ENCODE measurements at regions not wholly inside any gene's neighbourhood (a gene's known extent, or its start where the extent isn't known, plus 50 kb on each side); places are given as distances from the start of the nearest gene placed in this dataset.

DNA sequence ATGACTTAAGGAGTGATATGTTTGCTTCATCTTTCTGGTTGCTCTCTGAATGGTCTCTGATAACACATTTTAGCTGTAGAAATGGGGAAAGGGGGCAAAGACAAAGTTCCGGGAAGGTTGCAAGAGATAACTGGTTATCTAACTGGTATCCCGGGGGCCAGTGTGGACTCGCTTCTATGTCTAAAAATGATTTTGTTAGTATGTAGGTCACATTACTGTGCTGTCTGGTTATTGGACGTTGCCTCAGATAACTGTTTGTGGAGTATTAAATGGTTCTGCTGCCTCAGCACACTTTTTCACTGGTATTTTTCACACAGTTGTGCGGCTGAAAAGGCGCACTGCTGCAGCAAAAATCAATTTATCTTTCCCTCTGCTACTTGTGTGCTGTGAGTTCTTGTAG is 63.0 kb upstream of the ZNF536 start:
- TF ChIP-seq, protein P1, sequence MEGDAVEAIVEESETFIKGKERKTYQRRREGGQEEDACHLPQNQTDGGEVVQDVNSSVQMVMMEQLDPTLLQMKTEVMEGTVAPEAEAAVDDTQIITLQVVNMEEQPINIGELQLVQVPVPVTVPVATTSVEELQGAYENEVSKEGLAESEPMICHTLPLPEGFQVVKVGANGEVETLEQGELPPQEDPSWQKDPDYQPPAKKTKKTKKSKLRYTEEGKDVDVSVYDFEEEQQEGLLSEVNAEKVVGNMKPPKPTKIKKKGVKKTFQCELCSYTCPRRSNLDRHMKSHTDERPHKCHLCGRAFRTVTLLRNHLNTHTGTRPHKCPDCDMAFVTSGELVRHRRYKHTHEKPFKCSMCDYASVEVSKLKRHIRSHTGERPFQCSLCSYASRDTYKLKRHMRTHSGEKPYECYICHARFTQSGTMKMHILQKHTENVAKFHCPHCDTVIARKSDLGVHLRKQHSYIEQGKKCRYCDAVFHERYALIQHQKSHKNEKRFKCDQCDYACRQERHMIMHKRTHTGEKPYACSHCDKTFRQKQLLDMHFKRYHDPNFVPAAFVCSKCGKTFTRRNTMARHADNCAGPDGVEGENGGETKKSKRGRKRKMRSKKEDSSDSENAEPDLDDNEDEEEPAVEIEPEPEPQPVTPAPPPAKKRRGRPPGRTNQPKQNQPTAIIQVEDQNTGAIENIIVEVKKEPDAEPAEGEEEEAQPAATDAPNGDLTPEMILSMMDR (IDR thresholded peaks at IDR 0.05): no peak
- no peak for TF ChIP-seq POLR2A (IDR thresholded peaks at IDR 0.05)

Measured in heart left ventricle (tissue), 13 donors.